HG03139 (cell line): ENCODE measurements at regions not wholly inside any gene's neighbourhood (a gene's known extent, or its start where the extent isn't known, plus 50 kb on each side); places are given as distances from the start of the nearest gene placed in this dataset.
"Not testable (repeated sequence)": the region's sequence is repeated elsewhere in the genome, so short reads cannot be mapped to it uniquely, and the experiment has no call there.

ENCODE experiments used
- ATAC-seq: cut with Tn5 transposase; IDR thresholded peaks from one replicate; pipeline ENCODE4 v1.9.1; 2021; ENCODE audit not compliant: unreplicated experiment

DNA sequence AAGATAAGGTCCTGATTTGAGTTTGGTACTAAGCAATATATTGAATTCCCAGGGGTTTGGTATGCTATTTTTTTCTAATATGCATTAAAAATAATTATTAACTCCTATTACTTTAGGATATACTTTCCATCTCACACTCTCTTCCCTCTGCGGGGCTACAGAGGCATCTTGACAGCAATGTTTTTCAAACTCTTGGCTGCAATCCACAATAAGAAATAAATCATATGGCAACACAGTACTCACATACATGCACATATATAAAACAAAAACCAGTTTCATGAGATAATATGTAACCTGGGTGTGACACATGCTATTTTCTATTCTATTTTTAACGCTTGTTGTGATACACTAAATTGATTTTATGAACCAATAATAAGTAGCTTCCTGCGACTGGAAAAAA is 189.5 kb downstream of the UNC5CL start:
- no peak for ATAC-seq

DNA sequence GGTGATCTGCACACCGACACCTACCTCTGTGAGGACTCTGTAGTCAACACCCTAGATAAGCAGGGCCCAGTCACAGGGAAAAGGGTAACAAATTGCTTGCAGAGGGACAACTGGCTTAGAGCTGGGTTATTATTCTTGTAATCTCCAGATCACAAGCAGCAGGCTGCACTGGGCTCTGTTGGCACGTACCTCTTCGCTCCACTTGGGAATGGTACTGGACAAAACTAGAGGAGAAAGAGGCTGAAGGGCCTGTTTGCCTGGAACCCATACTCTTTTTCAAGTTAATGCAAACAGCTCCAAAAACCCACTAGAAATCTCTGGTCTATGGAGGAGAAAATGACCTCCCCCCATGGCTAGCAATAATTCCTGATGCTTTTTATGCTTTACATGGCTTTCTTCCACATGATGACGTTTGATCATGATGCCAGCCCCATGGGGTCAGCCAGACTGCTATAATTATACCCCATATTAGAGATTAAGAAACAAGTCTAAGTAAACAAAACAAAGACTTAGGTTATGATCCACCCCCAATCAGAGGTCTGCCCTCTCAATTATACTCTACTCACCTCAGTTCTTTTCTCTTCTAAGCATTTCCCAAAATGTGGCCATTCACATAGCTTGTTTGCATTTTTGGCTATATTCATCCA is 190.0 kb downstream of the UNC5CL start:
- ATAC-seq: no peak

DNA sequence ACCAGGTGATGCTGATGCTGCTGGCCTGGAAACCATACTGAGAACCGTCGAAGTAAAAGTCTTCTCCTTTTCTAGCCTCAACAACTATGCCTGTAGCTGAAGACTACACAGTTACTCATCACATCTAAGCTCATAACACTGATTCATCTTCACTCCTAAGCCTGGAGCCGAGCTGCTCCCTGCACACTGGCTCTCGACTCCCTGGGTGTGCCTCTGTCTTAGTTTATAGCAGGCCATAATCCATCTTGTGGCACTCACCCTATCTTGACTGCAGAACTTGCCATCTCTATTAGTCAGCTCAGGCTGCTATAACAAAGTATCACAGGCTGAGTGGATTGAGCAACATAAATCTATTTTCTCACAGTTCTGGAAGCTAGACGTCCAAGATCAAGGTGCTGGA is 191.0 kb downstream of the UNC5CL start:
- ATAC-seq: no peak

DNA sequence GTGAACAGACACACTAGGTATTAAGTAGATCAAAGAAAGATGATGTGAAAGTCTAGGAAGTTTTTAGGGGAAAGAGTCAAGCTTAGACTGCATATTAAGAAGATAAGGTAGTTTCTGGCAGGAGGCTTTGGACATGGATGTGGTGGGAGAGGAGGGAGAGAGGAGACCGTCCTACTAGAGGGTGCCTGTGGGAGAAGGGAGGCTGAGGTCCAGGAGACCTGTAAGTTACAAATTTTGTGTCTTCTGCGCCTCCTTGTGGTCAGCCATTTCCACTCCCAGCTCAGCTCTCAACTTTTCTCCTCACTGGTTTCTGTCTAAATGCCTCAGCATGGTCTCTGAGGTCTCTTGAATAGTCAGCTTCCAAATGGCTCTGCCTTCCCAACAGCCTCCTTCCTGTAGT is 193.5 kb downstream of the UNC5CL start:
- no peak for ATAC-seq

DNA sequence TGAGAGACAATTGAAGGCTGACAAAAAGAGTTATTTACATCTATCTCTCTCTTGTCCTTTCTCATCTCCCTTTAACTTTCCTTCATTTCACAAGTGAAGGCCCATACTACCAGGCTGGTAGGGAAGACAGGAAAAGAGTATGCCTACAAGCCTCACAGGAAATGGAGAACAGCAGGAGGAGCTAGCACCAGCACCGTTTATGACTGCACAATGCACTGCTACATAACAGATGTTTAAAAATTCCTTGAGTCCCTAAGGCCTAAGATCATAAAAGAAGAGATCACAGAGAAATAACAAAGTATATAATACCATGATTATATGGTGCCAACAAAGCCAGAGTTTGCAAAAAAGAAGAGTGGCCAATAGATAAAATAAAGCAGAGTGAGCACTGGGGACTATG is 194.8 kb downstream of the UNC5CL start:
- ATAC-seq: no peak

DNA sequence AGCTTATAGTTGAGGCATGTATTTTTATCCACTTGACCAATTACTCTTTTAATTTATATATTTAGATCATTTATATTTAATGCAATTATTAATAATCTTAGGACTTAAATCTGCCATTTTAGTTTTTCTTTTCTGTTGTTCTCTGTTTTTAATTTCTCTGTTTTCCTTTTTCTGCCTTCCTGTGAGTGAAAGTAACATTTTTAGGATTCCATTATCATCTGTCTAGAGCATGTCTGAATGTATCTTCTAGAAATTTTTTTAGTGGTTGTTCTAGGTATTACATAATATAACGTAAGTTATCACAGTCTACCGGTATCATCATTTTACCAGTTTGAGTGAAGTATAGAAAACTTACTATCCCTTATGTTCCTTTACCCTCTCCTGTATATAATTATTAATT is 197.3 kb downstream of the UNC5CL start:
- no peak for ATAC-seq

DNA sequence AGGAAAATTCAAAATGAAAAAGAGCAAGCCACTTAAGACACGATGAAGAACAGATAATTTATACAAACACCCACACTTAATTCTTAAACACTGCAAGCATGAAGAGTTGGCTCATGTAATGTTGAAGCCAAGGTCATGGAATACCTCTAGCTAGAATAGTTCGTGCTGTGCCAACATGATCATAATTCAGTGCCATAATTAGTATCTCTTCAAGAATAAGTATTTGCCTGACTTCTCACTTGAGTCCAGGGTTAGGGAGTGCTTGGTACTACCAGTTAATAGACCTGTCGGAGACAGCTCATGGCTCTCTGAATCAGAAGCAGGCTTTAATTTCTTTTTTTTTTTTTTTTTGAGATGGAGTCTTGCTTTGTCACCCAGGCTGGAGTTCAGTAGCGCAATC is 206.3 kb downstream of the UNC5CL start:
- no peak for ATAC-seq

DNA sequence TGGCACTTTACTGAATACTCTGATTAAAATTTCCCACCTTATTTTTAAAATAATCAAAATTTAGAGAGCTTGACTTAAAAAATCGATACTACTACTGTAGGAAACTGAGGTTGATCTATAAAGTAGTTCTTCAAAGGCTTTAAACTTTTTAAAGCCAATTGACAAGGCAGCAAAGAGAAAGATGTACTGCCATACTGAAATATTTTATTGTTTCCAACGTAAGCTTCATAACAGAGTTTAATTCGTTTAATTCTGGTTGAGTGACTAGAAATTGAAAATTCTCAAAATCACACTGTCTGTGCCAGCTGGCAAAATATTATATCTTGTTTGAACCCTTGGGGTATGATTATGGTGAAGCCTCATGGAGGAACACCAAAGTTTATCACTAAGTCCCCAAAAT is 207.6 kb downstream of the UNC5CL start:
- ATAC-seq: no peak

DNA sequence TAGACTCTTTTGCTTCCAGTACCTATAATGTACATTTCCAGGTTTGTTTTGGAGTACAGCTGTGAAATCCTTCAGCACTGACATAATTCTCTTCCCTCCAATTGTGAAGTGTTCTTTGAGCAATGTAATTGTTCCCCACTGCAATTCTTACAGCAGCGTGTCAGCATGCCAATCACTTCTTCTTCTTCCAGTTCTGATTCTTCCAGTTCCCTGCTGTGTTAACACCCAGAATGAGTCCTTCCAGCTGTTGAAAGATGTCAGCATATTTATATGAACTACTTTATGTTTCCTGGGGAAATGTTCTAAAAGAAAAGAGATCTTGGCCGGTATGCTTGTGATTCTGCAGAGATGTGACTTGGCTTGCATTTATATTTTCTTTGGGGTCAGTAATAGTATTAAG is 213.9 kb downstream of the UNC5CL start:
- ATAC-seq: no peak

DNA sequence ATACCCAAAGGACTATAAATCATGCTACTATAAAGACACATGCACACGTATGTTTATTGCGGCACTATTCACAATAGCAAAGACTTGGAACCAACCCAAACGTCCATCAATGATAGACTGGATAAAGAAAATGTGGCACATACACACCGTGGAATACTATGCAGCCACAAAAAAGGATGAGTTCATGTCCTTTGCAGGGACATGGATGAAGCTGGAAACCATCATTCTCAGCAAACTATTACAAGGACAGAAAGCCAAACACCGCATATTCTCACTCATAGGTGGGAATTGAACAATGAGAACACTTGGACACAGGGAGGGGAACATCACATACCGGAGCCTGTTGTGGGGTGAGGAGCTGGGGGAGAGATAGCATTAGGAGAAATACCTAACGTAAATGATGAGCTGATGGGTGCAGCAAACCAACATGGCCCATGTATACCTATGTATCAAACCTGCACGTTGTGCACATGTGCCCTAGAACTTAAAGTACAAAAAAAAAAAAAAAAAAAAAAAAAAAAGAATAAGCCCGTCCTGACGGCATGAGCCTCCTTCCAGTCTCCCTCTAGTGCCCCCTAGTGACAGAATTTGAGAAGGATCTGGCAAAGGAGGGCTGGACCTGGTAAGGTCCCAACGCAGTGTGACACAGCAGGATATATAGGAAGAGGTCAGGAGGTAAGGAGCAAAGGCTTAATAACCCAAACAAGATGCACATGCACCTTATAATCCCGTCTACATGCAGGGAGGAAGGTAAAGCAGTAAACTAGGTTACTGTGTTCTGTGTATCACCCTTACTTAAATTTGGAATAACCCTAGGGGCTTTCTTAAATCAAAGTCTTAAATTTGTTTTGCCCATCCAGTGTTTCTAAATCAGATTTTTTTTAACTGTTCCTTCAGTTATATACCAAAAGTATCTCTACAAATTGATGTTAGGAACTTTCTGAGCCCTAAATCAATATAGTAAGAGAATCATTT is 214.8 kb downstream of the UNC5CL start:
- ATAC-seq: not testable (repeated sequence)

DNA sequence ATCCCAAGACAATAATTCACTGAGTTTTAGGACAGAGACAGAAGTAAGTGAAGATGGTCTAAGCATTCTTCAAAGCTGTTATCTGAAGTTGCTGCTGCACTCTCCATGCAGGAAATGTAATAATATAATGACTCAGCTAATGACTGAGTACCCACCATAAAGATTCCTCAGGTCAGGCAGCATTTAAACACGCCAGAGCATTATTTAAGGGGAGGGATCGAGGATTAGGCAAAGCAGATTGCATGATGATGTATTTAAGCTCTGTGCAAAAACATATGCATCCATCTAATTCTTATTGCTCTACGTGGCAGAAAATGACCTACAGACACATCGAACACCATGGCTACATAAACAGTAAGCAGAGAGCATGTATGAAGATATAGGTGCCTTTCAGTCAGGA is 216.4 kb downstream of the UNC5CL start:
- ATAC-seq: no peak

DNA sequence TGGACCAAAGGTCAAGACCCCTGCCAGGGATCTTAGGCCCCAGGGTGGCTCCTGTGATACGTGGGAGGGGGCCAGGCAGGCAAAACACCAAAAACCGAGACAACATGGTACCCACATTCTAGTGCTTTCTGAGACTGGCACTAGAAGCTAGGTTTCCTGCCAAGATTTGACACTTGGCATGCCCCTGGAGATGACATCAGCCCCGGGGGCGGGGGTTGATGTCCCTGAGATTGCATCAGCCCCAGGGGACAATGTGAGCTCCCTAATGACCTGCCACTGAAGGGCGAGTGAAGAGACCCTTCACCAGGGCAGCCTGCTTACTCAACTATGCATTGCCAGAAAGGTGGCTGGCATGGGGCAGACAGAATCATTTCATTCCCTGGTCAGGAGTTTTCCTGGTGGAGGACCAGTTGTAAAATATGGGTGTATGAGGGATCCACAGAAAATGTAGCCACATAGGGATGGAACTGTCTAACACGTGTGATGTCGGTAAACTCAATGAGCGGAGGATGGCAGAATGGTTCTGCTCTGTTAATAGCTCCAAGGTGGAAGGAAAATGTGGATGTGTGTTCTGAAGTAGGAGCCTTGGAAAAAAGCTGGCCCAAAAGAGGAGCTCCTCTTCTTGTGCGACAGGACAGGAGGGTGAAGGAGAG is 219.7 kb downstream of the UNC5CL start:
- ATAC-seq: no peak

DNA sequence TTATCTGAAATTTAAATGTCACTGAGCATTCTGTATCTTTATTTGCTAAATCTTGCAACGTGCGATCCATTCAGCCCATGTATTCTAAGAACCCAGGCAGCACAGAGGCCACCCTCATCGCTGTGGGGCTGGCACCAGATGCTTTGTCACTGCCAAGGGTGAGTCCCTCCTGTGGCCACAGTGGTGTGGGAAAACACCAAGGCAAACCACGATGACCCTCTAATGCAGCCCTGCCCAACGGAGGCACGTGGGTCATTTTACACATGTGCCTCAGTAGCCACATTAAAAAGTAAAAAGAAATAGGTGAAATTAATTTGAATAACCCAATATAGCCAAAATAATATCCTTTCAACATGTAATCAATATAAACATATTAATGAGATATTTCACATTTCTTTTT is 221.7 kb downstream of the UNC5CL start:
- no peak for ATAC-seq

DNA sequence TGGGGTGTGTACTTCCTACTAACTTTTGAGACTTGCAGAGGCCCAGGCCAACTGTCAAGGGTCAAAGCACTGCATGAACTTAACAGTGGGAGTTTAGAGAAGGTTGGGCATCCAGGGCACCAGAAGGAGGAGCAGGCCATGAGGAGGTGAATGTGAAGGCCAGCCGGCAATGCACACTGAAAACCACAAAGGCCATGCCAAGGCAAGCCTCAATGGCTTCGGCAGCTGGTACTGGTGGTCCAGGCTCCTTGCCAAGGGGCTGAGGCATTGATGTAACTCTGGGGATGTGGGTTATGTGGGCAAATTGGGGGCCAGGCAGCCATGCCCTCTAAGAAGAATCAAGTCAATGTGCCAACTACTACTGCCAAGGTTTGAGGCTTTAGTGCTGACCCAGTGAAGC is 222.4 kb downstream of the UNC5CL start:
- no peak for ATAC-seq

DNA sequence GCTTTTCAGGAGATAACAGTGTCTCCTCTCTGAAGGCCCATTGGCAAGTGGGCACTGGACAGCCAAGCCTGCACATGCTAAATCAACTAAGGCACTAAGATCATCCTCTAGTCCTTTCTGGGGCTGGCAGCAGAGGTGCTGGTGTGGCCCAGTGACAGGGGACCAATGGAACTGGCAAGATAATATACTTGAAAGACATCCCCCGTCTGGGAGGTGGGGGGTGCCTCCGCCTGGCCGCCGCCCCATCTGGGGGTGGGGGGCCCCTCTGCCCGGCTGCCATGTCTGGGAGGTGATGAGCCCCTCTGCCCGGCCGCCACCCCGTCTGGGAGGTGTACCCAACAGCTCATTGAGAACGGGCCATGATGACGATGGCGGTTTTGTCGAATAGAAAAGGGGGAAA is 223.3 kb downstream of the UNC5CL start:
- no peak for ATAC-seq

DNA sequence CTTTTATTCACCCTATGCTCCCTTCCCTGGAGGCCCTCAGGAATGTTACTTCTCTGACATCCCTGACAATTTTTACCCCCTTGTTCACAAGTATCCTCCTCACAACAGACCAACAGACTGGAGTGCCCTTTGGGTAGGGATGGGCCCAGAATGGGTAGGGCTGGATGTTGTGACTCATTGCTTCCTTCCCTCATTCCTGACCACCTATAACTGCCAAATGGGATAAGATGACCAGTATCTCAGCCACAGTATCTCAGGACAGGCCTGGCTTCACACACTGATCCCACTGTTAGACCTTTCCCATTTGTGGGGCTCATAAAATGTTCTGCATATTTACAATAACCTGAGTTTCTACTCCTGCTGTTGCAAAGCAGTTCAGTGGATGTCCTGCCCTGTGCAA is 223.0 kb upstream of the LRFN2 start:
- ATAC-seq: no peak

DNA sequence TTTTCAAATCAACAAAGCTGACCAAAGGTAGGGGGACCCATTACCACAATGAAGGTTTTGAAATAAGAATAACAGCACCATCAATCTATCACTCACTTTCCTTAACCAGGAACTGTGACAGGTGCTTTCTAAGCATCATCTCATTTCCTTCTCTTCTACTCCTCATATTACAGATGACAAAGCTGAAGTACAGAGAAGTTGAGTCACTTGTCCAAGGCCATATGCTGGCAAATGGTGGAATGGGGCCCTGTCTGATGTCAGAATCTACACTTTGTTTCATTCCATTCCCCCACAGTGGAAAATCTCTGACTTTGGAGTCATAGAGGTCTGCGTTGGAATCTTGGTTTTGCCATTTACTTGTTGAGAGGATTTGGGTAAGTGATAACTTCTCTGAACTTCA is 222.5 kb upstream of the LRFN2 start:
- ATAC-seq: no peak

DNA sequence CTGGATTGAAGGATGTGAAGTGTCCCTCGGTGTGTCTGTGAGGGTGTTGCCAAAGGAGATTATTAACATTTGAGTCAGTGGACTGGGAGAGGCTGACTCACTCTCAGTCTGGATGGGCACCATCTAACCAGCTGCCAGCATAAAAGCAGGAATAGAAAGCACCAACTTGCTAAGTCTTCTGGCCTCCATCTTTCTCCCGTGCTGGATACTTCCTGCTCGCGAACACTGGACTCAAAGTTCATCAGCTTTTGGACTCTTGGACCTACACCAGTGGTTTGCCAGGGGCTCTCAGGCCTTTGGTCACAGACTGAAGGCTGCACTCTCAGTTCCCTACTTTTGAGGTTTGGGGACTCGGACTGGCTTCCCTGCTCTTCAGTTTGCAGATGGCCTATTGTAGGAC is 220.3 kb upstream of the LRFN2 start:
- ATAC-seq: no peak

DNA sequence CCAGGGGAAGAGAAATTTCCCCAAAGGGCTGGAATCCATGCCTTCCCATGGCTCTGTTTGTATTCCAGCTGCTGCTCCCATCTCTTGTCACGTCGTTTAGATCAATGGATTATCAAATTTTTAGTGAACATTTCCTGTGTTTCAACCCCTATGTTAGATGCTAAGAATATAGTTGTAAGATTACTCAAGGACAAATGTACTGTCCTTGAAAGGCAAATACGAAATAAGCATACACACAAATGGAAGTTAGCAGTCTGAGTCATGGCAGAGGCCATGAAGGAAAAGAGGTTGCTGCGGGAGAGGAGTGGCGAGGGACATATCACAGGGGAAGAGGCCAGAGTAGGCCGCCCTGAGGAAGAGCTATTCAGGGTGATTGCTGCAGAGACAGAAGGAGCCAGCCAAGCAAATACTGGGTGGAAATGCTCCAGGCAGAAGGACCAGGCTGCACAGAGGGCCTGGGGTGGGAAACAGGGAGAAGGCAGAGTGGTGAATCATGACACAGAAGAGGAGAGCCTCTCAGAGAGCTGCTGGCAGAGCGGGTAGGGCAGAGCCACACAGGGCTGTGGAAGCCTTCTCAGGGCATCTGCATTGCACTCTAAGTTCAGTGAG is 219.2 kb upstream of the LRFN2 start:
- ATAC-seq: no peak

DNA sequence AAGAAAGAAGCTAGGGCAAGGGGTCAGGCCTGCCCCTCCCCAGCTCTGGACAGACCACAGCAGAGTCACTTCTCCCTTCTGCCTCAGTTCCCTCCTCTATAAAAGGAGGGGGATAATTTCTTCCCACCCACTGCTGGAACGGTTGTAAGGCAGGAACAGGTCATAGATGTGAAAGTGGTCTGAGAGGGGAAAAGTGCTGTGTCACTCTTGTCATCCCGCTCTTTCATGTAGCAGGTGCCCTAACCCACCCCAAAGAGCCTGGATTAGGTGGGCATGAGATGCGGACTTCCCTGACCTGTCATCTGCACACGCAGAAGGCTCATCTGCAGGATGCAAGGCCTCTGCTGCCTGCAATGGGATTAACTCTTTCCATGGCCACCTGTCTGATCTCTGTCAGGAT is 218.2 kb upstream of the LRFN2 start:
- no peak for ATAC-seq

DNA sequence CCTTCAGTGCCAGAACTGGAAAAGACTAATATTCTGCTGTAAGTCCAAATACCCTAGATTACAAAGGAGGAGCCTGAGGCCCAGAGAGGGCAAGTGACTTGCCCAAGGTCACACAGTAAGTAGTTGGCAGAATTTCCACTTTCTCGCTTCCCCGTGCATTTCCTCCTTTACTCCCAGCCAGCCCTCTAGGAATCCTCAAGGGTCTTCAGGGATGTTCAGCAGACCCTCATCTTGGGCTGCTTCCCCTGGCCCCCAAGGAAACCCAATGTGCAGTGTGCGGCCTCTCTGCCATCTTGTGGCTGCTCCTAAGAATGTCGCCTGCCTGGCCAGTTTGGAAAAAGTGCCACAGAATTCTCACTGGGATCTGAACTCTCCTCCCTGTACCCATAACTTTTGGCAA is 217.7 kb upstream of the LRFN2 start:
- no peak for ATAC-seq
